ENCODE measurements at regions not wholly inside any gene's neighbourhood (a gene's known extent, or its start where the extent isn't known, plus 50 kb on each side); places are given as distances from the start of the nearest gene placed in this dataset.
A peak's percentile ranks its signal among the peaks of the same experiment; 100 is the strongest.
"Not testable (repeated sequence)": the region's sequence is repeated elsewhere in the genome, so short reads cannot be mapped to it uniquely, and the experiment has no call there.

DNA sequence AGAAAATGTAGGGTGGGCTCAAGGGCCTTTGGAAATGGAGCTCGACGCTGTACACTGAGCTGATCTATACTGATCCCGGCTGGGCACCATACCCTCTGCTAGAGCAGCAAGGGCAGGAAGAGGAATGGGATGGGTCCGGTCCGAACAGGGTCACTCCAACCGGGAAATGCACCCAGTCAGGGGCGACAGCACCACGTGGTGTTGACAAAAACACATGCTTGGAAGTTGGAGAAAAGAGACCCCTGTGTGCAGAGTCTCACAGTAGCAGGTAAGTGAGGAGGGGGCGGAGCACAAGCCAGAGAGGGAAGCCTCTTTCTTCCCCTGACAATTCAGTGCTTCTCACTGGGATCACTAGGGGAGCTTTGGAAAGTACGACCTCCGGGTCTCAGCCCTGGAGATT is 84.1 kb upstream of the ASB18 start:
- no peak for DNase-seq (ENCODE audit: low read depth in 2 of 2)

- DNase-seq (ENCODE audit: low read depth in 2 of 2) = no peak
Measured at GRCh38 chr2:236348976-236349375, 84.8 kb upstream of the ASB18 start.

GRCh38 chr2:236350426-236350825 is 86.2 kb upstream of the ASB18 start:
- no peak for DNase-seq (ENCODE audit: low read depth in 2 of 2)

DNA sequence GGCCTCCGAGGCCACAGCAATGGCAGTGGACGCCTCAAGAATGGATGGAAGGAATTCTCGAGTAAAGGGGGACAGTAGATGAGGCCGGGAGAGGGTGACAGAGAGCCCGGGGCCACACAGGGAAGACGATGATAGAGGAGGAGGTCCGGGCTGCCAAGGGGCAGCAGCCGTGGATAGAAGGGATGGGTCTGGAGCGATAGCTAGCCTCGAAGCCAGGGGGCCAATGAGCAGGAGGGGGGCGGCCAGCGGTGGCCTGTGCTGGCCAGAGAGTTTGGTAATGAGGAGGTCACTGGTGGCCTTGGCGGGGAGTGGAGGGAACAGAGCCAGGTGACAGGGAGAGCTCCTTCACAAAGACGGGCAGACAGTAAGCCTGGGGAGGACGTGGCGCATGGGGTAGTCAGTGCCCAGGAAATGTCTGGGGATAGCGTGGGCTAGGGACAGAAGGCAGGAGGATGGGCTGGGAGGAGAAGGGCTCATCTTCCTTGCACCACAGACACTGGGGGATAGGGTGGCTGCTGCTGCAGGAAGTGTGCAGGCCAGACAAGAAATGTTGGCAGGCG is 87.8 kb upstream of the ASB18 start:
- DNase-seq (ENCODE audit: low read depth in 2 of 2) = no peak

GRCh38 chr2:236352761-236353593 is 88.8 kb upstream of the ASB18 start:
- DNase-seq (ENCODE audit: low read depth in 2 of 2) = peak in 1 of 2 experiments; percentile 4

DNA sequence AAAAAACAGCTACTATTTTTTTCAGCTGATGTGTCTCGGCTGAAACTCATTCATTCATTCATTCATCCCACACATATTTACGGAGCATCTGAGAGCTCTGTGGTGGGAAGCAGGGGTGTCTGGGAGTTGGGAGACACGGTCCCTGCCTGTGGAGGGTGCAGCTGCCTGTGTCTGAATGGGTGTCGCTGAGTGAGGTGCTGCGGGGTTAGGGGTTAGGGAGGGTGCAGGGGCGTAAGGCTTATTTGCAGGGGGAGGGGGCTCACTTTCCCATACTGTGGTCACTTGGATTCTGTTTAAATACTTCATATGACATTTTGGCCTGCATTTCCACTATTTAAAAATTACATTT is 89.4 kb upstream of the ASB18 start:
- DNase-seq (ENCODE audit: low read depth in 2 of 2) = no peak

DNA sequence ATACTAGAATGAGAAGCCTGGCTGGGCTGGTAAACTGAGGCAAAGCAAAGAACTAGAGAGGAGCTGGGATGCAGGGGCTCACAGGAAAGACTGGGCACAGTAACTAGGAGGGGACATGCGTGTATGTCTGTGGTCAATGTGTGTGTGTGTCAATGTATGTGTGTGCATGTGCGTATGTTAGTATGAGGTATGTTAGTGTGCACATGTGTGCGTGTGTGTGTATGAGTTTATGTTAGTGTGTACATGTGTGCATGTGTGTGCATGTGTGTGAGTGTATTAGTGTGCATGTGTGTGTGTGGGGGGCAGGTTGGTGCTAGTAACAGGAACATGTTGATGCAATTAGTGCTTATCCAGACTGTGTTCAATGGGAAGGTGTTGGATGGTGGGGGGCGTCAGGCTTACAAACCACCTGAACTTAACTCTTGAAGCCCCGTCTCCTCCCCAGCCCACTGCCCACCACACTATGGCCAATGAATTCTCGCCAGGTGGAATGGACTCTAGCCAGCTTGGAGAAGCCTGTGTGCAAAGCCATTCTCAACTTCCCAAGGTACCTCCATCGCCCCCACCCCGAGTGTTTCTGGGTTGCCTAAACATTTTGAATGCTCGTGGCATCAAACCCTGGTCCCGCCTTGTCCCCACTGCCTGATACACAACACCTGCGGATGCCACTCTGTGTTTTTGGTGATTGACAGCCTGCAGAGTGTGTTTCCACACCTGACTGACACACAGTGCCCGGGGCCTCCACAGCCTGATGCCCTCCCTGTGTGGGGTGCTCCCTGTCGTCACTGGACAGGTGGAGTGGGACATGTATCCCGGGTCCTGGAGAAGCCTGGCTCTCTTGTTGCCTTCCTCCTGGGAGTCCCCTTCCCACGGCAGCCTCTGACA is 90.1 kb upstream of the ASB18 start:
- no peak for DNase-seq (ENCODE audit: low read depth in 2 of 2)

GRCh38 chr2:236354973-236355595 is 90.9 kb upstream of the ASB18 start:
- DNase-seq (ENCODE audit: low read depth in 2 of 2) = no peak

DNA sequence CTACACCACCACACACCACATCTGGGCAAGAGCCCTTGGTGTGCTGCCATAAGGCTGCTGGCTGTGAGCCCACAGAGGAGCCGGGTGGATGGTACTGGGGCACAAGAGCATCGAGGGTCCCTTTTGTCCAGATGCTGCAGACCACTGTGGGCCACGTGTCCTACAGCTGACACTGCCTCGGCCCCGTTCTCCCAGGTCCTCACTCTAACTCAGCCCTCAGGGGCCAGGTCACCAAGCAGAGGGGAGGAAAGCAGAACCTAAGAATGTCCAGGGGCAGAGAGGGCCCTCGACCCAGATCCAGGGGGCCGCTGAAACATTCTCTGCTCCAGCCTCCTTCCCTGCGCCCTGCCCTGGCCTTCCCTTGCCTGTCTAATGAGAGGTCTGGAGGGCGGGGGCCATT is 91.7 kb upstream of the ASB18 start:
- DNase-seq (ENCODE audit: low read depth in 2 of 2) = no peak

DNA sequence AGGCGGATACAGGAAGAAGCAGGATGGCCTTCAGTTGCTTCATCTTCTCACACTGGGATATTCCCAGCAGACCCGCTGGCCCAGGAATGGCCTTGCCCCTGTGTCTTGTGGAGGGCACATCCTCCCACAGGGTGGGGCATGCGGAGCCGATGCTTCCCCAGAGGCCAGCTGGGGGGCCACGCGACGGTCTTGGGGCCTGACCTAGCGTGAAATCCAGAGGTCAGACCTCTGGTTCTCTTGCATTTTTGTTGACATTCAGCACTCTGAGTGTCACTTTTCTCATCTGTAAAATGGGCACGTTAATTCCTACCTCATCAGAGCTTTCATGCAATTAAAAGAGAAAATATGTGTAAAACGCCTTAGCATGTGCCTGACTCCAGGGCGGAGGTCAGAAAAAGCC is 92.1 kb upstream of the ASB18 start:
- not testable (repeated sequence) for DNase-seq (ENCODE audit: low read depth in 2 of 2)

DNA sequence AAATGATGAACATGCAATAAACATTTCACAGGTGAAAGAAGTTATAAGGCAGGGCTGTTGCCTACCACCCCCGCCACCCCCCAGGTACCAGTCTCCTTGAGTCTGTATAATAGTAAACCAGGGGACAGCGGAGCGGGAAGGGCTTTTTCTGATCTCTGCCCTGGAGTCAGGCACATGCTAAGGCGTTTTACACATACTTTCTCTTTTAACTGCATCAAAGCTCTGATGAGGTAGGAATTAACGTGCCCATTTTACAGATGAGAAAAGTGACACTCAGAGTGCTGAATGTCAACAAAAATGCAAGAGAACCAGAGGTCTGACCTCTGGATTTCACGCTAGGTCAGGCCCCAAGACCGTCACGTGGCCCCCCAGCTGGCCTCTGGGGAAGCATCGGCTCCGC is 94.3 kb upstream of the ASB18 start:
- DNase-seq (ENCODE audit: low read depth in 2 of 2) = not testable (repeated sequence)

- no peak for DNase-seq (ENCODE audit: low read depth in 2 of 2)
Measured at GRCh38 chr2:236359426-236360045, 95.3 kb upstream of the ASB18 start.

- DNase-seq (ENCODE audit: low read depth in 2 of 2) = no peak
Measured at GRCh38 chr2:236360496-236360895, 96.3 kb upstream of the ASB18 start.

GRCh38 chr2:236363711-236364277 is 99.6 kb upstream of the ASB18 start:
- no peak for DNase-seq (ENCODE audit: low read depth in 2 of 2)

- no peak for DNase-seq (ENCODE audit: low read depth in 2 of 2)
Measured at GRCh38 chr2:236365258-236366048, 101.2 kb upstream of the ASB18 start.

DNA sequence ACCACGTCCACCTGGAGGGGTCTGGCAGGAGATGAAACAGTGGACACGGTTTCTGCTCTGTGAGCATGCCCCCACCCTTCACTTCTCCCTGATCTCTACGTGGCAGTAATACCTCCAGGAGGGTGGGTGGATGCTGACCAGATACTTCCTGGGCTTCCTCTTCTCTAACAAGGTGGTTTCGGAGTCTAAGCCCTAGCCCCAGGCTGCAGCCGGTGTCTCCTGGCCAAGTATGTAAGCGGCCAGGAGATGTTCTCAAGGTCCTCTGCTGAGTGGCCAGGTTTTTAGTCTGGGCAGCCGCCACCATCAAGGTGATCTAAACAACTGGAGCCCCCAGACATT is 101.8 kb upstream of the ASB18 start:
- no peak for DNase-seq (ENCODE audit: low read depth in 2 of 2)

GRCh38 chr2:236366397-236366796 is 102.2 kb upstream of the ASB18 start:
- DNase-seq (ENCODE audit: low read depth in 2 of 2) = no peak

- DNase-seq (ENCODE audit: low read depth in 2 of 2) = no peak
Measured at GRCh38 chr2:236367506-236368289, 103.5 kb upstream of the ASB18 start.

- DNase-seq (ENCODE audit: low read depth in 2 of 2) = no peak
Measured at GRCh38 chr2:236369661-236370062, 105.5 kb upstream of the ASB18 start.

- DNase-seq (ENCODE audit: low read depth in 2 of 2) = no peak
Measured at GRCh38 chr2:236370847-236371409, 106.7 kb upstream of the ASB18 start.
